Stimulated activated naive CD8-positive, alpha-beta T cell treated with anti-CD3 and anti-CD28 coated beads, Interleukin-15, Interleukin-2, amounts not matched to agents 100 ng/mL and 50 ng/mL, for 24 hours (primary cell): ENCODE measurements at regions not wholly inside any gene's neighbourhood (a gene's known extent, or its start where the extent isn't known, plus 50 kb on each side); places are given as distances from the start of the nearest gene placed in this dataset.
"Not testable (repeated sequence)": the region's sequence is repeated elsewhere in the genome, so short reads cannot be mapped to it uniquely, and the experiment has no call there.

ENCODE experiments used
- H3K27ac Mint-ChIP-seq: one replicate; pipeline ENCODE4 v1.8.0; 2021; ENCODE audit warnings: mild to moderate bottlenecking, mixed read lengths
- H3K27me3 Mint-ChIP-seq: one replicate; pipeline ENCODE4 v1.8.0; 2021; ENCODE audit warnings: mixed read lengths
- H3K36me3 Mint-ChIP-seq: one replicate; pipeline ENCODE4 v1.8.0; 2021; ENCODE audit warnings: low read depth, mixed read lengths
- H3K4me1 Mint-ChIP-seq: one replicate; pipeline ENCODE4 v1.8.0; 2021; ENCODE audit warnings: low read depth, mixed read lengths
- H3K4me3 Mint-ChIP-seq: one replicate; pipeline ENCODE4 v1.8.0; 2021; ENCODE audit warnings: mild to moderate bottlenecking, mixed read lengths
- H3K9me3 Mint-ChIP-seq: one replicate; pipeline ENCODE4 v1.8.0; 2021; ENCODE audit warnings: mixed read lengths

- peaks cover 20% of the 10 kb centered on the region for H3K27me3 Mint-ChIP-seq
- no peak overlapping the region for H3K27ac Mint-ChIP-seq
- H3K4me1 Mint-ChIP-seq = no peaks in the 10 kb centered on the region
- no peak overlapping the region for H3K4me3 Mint-ChIP-seq
- H3K36me3 Mint-ChIP-seq = no peaks in the 10 kb centered on the region
- H3K9me3 Mint-ChIP-seq = peaks cover 9% of the 10 kb centered on the region
Measured at GRCh38 chr7:156389116-156389692, 251.4 kb upstream of the RNF32 start.

- H3K4me3 Mint-ChIP-seq = no peak overlapping the region
- no peaks in the 10 kb centered on the region for H3K4me1 Mint-ChIP-seq
- no peaks in the 10 kb centered on the region for H3K36me3 Mint-ChIP-seq
- H3K9me3 Mint-ChIP-seq = no peaks in the 10 kb centered on the region
- H3K27ac Mint-ChIP-seq = no peak overlapping the region
- H3K27me3 Mint-ChIP-seq = peaks cover 11% of the 10 kb centered on the region
Measured at GRCh38 chr7:156386097-156386496, 254.5 kb upstream of the RNF32 start.

GRCh38 chr7:156384706-156385105 is 255.9 kb upstream of the RNF32 start:
- no peaks in the 10 kb centered on the region for H3K36me3 Mint-ChIP-seq
- no peak overlapping the region for H3K27ac Mint-ChIP-seq
- no peak overlapping the region for H3K4me3 Mint-ChIP-seq
- H3K27me3 Mint-ChIP-seq = peaks cover 4% of the 10 kb centered on the region
- no peaks in the 10 kb centered on the region for H3K4me1 Mint-ChIP-seq
- no peaks in the 10 kb centered on the region for H3K9me3 Mint-ChIP-seq

- peaks cover 4% of the 10 kb centered on the region for H3K27me3 Mint-ChIP-seq
- H3K27ac Mint-ChIP-seq = no peak overlapping the region
- no peaks in the 10 kb centered on the region for H3K36me3 Mint-ChIP-seq
- H3K4me1 Mint-ChIP-seq = no peaks in the 10 kb centered on the region
- no peak overlapping the region for H3K4me3 Mint-ChIP-seq
- no peaks in the 10 kb centered on the region for H3K9me3 Mint-ChIP-seq
Measured at GRCh38 chr7:156383526-156383925, 257.0 kb upstream of the RNF32 start.

GRCh38 chr7:156380261-156380660 is 260.3 kb upstream of the RNF32 start:
- H3K4me3 Mint-ChIP-seq = no peak overlapping the region
- H3K27ac Mint-ChIP-seq = no peak overlapping the region
- H3K9me3 Mint-ChIP-seq = no peaks in the 10 kb centered on the region

GRCh38 chr7:156379324-156380070 is 261.1 kb upstream of the RNF32 start:
- H3K36me3 Mint-ChIP-seq = no peaks in the 10 kb centered on the region
- H3K9me3 Mint-ChIP-seq = no peaks in the 10 kb centered on the region
- no peaks in the 10 kb centered on the region for H3K4me1 Mint-ChIP-seq

More at GRCh38 chr7:156380261-156380660, 260.3 kb upstream of the RNF32 start:
- no peaks in the 10 kb centered on the region for H3K4me1 Mint-ChIP-seq
- peaks cover 17% of the 10 kb centered on the region for H3K27me3 Mint-ChIP-seq
- no peaks in the 10 kb centered on the region for H3K36me3 Mint-ChIP-seq

GRCh38 chr7:156378806-156379205 is 261.8 kb upstream of the RNF32 start:
- no peaks in the 10 kb centered on the region for H3K36me3 Mint-ChIP-seq
- no peaks in the 10 kb centered on the region for H3K4me1 Mint-ChIP-seq
- H3K27ac Mint-ChIP-seq = no peak overlapping the region
- H3K4me3 Mint-ChIP-seq = no peak overlapping the region
- H3K27me3 Mint-ChIP-seq = peaks cover 17% of the 10 kb centered on the region
- no peaks in the 10 kb centered on the region for H3K9me3 Mint-ChIP-seq

More at GRCh38 chr7:156379324-156380070, 261.1 kb upstream of the RNF32 start:
- H3K27me3 Mint-ChIP-seq = peaks cover 17% of the 10 kb centered on the region
- H3K27ac Mint-ChIP-seq = no peak overlapping the region
- no peak overlapping the region for H3K4me3 Mint-ChIP-seq

GRCh38 chr7:156376317-156376716 is 264.3 kb upstream of the RNF32 start:
- Mint-ChIP-seq H3K9me3 (peaks cover 7% of the 10 kb centered on the region), H3K27ac (no peak overlapping the region), H3K4me3 (no peak overlapping the region), H3K36me3 (no peaks in the 10 kb centered on the region), H3K27me3 (peaks cover 17% of the 10 kb centered on the region), H3K4me1 (no peaks in the 10 kb centered on the region)

- Mint-ChIP-seq H3K4me3 (no peak overlapping the region), H3K27ac (no peak overlapping the region), H3K9me3 (peaks cover 20% of the 10 kb centered on the region), H3K36me3 (no peaks in the 10 kb centered on the region), H3K27me3 (peaks cover 16% of the 10 kb centered on the region), H3K4me1 (no peaks in the 10 kb centered on the region)
Measured at GRCh38 chr7:156374335-156374734, 266.2 kb upstream of the RNF32 start.

- H3K4me3 Mint-ChIP-seq, H3K36me3 Mint-ChIP-seq, H3K27me3 Mint-ChIP-seq, H3K27ac Mint-ChIP-seq, H3K4me1 Mint-ChIP-seq: not testable (repeated sequence)
- H3K9me3 Mint-ChIP-seq = peaks cover 20% of the 10 kb centered on the region
Measured at GRCh38 chr7:156369929-156370328, 270.6 kb upstream of the RNF32 start.

GRCh38 chr7:156368053-156368843 is 272.3 kb upstream of the RNF32 start:
- Mint-ChIP-seq H3K4me1 (no peaks in the 10 kb centered on the region), H3K9me3 (peaks cover 20% of the 10 kb centered on the region), H3K27ac (no peak overlapping the region), H3K36me3 (no peaks in the 10 kb centered on the region), H3K27me3 (peaks cover 3% of the 10 kb centered on the region), H3K4me3 (no peak overlapping the region)

- Mint-ChIP-seq H3K4me1 (no peaks in the 10 kb centered on the region), H3K4me3 (no peak overlapping the region), H3K9me3 (no peaks in the 10 kb centered on the region), H3K36me3 (no peaks in the 10 kb centered on the region), H3K27me3 (no peaks in the 10 kb centered on the region), H3K27ac (no peak overlapping the region)
Measured at GRCh38 chr7:156363751-156364150, 276.8 kb upstream of the RNF32 start.

- Mint-ChIP-seq H3K4me1 (no peaks in the 10 kb centered on the region), H3K27me3 (no peaks in the 10 kb centered on the region), H3K4me3 (no peak overlapping the region), H3K27ac (no peak overlapping the region), H3K36me3 (no peaks in the 10 kb centered on the region), H3K9me3 (no peaks in the 10 kb centered on the region)
Measured at GRCh38 chr7:156360835-156361234, 279.7 kb upstream of the RNF32 start.

- Mint-ChIP-seq H3K9me3 (no peaks in the 10 kb centered on the region), H3K27ac (no peak overlapping the region), H3K4me3 (no peak overlapping the region), H3K36me3 (no peaks in the 10 kb centered on the region), H3K27me3 (no peaks in the 10 kb centered on the region), H3K4me1 (no peaks in the 10 kb centered on the region)
Measured at GRCh38 chr7:156356551-156356950, 284.0 kb upstream of the RNF32 start.

- Mint-ChIP-seq H3K27me3 (no peaks in the 10 kb centered on the region), H3K9me3 (no peaks in the 10 kb centered on the region), H3K4me3 (no peak overlapping the region), H3K27ac (no peak overlapping the region), H3K4me1 (no peaks in the 10 kb centered on the region), H3K36me3 (no peaks in the 10 kb centered on the region)
Measured at GRCh38 chr7:156353352-156353751, 287.2 kb upstream of the RNF32 start.
